SKM-1 treated with dmso at 0.1 percent for 144 hours (cell line): ENCODE measurements at regions not wholly inside any gene's neighbourhood (a gene's known extent, or its start where the extent isn't known, plus 50 kb on each side); places are given as distances from the start of the nearest gene placed in this dataset.

Experiments used
- DNase-seq: peaks from one replicate; lab custom pipeline; 2025; ENCODE audit not compliant: unreplicated experiment; lab: John Stamatoyannopoulos, UW

- no peak for DNase-seq
These were observed 311.9 kb downstream of the COG6 start for GRCh38 chr13:39967199-39967959.

DNA sequence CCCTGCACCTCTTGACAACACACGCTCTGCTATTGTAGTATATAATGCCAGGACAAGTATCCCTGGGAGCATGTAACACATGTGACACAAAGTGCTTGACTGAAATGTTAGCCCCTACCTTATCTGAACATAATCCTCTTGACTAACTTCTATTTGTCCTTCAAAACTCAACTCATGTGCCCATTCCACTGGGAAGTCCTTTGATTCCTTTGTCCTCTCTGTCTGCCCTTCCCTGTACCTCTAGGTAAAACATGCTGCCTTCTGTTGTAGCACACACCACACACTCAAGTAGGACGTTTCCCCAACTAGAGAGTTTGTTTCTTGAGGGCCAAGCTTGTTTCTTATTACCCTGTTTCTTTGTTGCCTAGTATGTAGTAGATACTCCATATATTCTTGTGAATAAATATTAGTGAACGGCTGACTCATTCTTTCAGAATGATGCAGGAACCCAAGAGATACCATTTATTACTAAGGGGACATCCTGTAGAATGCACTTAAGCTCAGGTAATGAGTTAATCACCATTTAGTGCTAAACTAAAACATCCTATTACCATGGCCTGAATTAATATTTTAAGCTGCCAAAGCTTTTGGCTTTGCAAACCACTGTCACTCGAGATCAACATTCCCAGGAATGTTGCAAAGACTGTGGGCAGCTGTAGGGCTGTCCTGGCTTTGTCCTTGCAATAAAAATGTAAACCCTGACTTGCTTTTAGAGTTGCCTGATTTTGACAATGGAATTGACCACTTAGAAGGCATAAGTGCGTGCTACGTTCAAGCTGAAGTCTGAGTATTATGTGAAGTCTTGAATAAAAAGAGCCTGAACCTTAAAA lies 313.4 kb downstream of the COG6 start:
- DNase-seq, result no peak

GRCh38 chr13:39970177-39970846 lies 314.9 kb downstream of the COG6 start:
- DNase-seq, result no peak

- DNase-seq, result no peak
These were observed 316.1 kb downstream of the COG6 start for GRCh38 chr13:39971526-39971925.

GRCh38 chr13:39976481-39976880 lies 321.0 kb downstream of the COG6 start:
- no peak for DNase-seq

DNA sequence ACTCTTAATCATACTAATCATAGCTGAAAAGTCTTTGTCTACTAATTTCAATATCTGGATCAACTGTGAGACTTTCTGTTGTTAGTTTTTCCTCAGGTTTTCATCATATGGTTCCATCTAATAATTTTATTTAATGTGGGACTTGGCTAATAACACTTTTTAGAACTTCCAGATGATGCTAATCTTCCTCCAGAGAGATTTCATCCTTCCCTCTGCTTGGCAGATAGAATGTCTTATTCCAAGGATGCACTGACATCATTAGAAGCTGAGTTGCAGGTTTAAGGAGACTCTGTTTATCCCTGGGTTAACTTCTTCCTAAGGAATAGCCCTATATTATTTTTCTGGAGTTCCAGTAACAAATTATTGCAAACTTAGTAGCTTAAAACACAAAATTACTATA lies 325.6 kb downstream of the COG6 start:
- DNase-seq, result no peak

GRCh38 chr13:39982745-39983144 lies 327.3 kb downstream of the COG6 start:
- DNase-seq, result no peak

DNA sequence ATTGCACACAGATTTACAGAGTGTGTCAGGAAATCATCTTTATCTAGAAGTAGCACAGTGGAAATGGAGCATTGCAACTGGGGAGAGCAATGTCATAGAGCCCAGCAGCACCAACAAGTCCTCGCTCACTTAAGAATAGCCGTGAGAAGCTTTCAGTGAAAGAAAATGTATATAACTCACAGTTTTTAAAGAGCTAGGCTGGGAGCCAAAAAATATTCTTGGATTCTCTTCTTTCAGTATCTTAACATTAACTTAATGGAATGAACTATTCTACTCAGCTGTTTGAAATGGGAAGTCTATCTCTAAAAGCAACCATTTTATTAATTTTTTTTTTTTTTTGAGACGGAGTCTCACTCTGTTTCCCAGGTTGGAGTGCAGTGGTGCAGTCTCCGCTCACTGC lies 329.6 kb downstream of the COG6 start:
- DNase-seq, result no peak

- DNase-seq, result no peak
These were observed 332.9 kb downstream of the COG6 start for GRCh38 chr13:39988351-39988750.

DNA sequence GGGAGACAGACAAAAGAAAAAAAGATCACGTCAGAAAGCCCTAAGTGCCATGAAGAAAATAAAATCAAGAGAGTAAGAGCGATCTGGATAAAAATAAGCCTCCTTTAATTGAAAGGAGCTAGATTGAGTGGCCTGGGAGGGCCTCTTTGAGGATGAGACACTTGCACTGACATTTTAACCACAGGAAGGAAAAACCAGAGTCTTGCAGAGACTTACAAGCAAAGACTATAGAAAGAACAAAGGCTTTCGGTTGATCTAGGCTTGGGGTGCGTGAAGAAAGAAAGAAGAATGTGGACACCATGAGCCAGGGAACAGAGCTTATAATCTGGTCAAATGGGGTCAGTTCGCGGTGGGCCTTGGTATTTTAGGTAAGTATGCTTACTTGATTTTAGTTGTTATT lies 342.7 kb downstream of the COG6 start:
- no peak for DNase-seq

DNA sequence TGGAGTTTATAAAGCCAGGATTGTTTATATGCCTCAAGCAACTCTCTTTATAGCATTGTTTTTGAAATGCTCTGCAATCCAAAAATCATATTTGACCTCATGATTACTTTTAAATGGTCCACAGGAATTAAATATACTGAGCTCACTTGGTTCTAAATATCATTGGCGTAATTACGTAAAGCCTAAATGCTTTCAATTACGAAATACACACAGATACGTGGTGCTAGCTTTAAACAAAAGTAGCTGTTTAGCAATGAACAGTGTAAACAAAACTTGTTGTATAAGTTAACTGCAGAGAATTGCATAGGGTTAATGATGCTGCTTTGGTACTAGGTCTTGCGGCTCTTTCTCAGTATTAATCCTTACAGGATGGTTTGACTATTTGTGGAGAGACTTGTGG lies 346.6 kb downstream of the COG6 start:
- no peak for DNase-seq

GRCh38 chr13:40013554-40013953 lies 358.1 kb downstream of the COG6 start:
- no peak for DNase-seq

DNA sequence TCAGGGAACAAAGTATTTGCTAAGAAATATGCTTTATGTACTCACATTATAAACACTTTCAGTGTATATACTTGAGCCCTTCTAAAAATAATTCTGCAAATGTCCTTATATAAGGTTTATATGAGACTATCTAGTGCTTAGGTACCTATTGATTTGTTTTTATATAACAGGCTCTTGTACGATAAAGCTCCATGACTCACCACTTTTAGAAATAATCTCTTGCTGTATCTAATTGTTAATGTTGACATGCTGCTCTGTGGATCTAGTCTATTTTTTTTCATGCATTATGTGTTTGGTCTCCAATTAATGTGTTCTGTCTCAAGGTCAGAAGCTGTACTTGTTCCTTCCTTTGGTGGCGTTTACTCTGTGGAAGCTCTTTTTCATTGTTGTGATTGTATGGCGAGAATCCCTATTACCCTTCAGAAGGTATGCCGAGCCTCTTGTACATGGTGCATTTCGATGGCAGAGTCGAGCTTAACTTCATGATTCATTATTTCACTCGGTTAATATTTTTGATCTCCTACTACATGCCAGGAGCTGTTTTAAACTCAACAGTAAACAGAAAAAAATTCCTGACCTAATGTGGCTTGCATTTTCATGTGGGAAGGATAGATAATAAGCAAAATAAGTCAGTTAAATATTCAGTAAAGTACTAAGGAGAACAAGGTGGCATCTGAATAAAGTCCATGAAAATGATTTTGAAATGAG lies 361.6 kb downstream of the COG6 start:
- DNase-seq, result no peak

DNA sequence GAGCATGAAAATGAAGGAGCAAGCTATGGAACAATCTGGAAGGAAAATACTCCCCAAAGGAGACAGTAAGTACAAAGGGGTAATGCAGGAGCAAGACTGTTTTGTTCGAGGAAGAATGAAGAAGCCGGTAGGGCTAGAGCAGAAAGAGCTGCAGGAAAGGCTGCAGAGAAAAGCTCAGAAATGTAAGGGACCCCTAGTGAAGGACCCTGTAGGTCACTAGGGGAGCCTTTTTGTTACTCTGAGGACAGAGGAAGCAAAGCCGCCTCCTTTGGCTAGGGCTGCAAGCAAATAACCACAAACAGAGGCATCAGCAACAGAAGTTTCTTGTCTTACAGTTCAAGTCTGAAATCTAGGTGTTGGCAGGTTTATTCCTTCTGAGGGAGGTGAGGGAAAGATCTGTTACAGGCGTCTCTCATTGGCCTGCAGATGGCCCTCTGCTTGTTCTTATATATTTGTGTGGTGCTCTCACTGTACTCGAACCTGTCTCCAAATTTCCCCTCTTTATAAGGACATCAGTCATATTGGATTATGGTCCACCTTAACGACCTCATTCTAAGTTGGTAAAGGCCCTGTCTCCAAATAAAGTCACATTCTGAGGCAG lies 362.3 kb downstream of the COG6 start:
- DNase-seq, result no peak

DNA sequence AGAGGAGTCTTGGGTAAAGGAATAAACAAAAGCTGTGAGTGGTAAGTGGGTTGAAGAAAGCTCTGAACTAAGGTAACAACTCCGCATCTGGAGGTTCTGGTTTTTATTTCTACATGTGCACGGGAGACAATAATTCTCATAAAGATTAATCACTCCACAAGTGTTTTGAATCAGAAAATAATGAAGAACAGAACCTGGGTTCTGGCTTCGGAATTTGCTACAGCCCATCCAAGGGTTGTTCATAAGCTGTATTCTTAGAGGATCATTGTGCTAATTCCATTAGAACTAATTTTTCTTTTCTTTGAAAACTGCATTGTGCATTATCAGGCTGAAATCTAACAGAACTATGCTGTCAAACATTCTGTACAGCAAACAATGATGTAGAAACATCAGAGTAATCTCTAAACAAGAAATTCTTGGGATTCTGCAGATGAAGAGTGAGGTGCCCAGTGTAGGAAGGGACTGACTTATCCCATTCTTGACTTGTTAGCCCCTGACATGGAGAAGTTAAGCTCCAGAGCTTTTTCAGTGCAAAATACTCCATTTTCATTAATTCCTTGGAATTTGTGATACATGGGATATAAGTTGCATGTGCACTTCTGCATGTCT lies 368.2 kb downstream of the COG6 start:
- no peak for DNase-seq

DNA sequence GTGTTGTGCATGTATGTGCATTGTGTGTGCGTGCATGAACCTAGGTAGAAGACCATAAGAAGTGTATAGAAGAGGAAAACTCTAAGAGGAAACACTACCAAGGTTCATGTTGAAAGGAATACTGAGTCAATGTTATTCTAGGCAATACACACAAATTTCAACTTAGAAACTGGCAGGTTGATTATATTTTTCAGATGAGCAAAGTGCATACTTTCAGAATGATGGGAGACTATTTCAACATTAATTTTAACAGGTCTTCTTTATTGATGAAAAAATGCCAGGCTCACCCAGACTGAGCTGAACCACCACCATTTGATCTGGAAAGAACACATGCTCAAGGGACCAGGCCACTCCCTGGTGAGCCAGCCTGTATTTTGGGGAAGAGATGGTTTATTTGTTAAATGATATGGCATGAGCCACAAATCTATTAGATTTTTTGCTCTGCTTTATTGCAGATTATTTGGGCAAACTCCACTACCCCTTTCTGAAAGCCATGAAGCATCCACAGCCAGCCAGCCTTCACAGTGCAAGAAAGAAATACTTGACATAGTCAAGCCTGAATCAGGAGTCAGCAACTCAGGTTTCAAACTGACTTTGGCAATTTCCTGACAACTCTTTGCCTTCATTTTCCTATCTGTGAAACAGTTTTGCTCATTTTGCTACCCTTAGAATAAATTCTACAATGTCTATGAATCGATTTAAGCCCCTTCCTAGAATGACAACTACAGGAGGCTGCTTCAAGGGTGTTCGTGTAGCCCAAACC lies 368.9 kb downstream of the COG6 start:
- DNase-seq, result no peak

- no peak for DNase-seq
These were observed 369.7 kb downstream of the COG6 start for GRCh38 chr13:40024967-40025714.

GRCh38 chr13:40026174-40026585 lies 370.7 kb downstream of the COG6 start:
- DNase-seq, result no peak

DNA sequence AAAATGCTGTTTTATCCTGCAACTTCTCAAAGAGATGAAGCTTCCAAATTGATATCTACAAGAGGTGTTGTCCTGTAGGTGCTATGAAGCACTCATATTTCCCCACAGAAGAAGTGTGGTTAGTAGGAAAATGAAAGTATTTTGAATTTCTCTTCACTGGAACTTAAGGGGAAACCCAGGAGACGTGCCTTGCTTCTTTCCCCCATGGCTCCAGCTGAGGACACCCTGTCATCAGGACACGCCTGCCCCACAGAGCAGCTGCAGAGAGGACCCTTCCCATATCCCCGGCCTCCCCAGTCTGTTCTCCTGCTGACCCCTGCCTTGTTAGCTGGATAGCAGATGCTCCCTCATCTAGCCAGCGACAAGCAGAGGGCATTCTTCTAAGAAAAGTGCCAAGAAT lies 371.3 kb downstream of the COG6 start:
- DNase-seq, result no peak
